ENCODE measurements at regions not wholly inside any gene's neighbourhood (a gene's known extent, or its start where the extent isn't known, plus 50 kb on each side); places are given as distances from the start of the nearest gene placed in this dataset.
"Not testable (repeated sequence)": the region's sequence is repeated elsewhere in the genome, so short reads cannot be mapped to it uniquely, and the experiment has no call there.

DNA sequence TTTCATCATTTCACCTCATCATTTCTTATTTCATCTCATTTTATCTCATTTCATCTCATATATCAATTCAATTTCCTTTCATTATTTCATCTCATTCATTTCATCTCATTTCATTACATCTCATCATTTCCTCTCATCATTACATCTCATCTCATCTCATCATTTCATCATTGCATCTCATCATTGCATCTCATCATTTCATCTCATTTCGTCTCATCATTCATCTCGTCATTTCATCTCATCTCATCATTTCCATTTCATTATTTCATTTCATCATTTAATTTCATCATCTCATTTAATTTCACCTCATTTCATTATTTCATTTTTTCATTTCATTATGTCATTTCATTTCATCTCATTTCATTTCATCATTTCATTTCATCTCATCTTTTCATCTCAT lies 168.5 kb upstream of the FAM72C start:
- not testable (repeated sequence) for DNase-seq (ENCODE audit: low spot score)

DNA sequence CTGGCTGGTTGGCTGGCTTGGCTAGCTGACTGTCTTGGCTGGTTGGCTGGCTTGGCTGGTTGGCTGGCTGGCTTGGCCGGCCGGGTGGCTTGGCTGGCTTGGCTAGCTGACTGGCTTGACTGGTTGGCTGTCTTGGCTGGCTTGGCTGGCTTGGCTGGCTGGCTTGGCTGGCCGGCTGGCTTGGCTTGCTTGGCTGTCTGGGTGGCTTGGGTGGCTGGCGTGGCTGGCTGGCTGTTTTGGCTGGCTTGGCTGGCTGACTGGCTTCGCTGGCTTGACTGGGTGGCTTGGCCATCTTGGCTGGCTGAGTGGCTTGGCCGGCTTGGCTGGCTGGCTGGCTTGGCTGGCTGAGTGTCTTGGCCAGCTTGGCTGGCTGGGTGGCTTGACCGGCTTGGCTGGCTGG lies 133.2 kb upstream of the FAM72C start:
- DNase-seq (ENCODE audit: low spot score) = not testable (repeated sequence)

DNA sequence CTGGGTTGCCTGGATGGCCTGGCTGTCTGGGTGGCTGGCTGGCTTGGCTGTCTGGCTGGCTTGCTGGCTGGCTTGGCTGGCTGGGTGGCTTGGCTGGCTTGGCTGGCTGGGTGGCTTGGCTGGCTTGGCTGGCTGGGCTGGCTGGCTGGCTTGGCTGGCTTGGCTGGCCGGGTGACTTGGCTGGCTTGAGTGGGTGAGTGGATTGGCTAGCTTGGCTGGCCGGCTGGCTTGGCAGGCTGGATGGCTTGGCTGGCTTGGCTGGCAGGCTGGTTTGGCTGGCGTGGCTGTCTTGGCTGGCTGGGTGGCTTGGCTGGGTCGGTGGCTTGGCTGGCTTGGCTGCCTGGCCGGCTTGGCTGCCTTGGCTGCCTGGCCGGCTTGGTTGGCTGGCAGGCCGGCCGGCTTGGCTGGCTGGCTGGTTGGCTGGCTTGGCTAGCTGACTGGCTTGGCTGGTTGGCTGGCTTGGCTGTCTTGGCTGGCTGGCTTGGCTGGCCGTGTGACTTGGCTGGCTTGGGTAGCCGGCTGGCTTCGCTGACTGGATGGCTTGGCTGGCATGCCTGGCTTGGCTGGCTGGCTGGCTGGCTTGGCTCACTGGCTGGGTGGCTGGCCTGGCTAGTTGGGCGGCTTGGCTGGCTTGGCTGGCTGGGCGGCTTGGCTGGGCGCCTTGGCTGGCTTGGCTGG lies 132.4 kb upstream of the FAM72C start:
- peak; percentile 39 for DNase-seq (ENCODE audit: low spot score)

DNA sequence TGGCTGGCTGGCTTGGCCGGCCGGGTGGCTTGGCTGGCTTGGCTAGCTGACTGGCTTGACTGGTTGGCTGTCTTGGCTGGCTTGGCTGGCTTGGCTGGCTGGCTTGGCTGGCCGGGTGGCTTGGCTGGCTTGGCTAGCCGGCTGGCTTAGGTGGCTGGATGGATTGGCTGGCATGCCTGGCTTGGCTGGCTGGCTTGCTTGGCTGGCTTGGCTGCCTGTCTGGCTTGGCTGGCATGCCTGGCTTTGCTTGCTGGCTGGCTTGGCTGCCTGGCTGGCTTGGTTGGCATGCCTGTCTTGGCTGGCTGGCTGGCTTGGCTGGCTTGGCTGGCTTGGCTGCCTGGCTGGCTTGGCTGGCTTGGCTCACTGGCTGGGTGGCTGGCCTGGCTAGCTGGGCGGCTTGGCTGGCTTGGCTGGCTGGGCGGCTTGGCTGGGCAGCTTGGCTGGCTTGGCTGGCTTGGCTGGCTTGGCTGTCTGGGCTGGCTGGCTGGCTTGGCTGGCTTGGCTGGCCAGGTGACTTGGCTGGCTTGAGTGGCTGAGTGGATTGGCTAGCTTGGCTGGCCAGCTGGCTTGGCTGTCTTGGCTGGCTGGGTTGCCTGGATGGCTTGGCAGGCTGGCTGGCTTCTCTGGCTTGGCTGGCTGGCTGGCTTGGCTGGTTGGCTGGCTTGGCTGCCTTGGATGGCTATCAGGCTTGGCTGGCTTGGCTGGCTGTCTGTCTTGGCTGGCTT lies 131.5 kb upstream of the FAM72C start:
- DNase-seq (ENCODE audit: low spot score) = peak; percentile 10

DNA sequence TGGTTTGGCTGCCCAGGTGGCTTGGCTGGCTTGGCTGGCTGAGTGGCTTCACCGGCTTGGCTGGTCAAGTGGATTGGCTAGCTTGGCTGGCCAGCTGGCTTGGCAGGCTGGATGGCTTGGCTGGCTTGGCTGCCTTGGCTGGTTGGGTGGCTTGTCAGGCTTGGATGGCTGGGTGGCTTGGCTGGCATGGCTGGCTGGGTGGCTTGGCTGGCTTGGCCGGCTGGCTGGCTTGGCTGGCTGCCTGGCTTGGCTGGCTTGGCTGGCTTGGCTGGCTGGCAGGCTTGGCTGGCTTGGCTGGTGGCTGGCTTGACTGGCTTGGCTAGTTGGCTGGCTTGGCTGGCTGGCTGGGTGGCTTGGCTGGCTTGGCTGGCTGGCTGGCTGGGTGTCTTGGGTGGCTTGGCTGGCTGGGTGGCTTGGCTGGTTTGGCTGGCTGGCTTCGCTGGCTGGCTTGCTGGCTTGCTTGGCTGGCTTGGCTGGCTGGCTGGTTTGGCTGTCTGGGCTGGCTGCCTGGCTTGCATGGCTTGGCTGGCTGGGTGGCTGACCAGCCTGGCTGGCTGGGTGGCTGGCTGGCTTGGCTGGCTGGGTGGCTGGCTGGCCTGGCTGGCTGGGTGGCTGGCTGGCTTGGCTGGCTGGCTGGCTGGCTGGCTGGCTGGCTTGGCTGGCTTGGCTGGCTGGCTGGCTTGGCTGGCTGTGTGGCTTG lies 130.4 kb upstream of the FAM72C start:
- DNase-seq (ENCODE audit: low spot score) = not testable (repeated sequence)

DNA sequence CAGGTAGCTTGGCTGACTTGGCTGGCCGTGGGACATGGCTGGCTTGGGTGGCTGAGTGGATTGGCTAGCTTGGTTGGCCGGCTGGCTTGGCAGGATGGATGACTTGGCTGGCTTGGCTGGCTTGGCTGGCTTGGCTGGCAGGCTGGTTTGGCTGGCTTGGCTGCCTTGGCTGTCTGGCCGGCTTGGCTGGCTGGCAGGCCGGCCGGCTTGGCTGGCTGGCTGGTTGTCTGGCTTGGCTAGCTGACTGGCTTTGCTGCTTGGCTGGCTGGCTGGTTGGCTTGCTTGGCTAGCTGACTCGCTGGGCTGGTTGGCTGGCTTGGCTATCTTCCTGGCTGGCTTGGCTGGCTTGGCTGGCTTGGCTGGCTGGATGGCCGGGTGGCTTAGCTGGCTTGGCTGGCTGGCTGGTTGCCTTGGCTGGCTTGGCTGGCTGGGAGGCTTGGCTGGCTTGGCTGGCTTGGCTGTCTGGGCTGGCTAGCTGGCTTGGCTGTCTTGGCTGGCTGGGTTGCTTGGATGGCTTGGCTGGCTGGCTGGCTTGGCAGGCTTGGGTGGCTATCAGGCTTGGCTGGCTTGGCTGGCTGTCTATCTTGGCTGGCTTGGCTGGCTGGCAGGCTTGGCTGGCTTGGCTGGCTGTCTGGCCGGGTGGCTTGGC lies 129.7 kb upstream of the FAM72C start:
- no peak for DNase-seq (ENCODE audit: low spot score)

DNA sequence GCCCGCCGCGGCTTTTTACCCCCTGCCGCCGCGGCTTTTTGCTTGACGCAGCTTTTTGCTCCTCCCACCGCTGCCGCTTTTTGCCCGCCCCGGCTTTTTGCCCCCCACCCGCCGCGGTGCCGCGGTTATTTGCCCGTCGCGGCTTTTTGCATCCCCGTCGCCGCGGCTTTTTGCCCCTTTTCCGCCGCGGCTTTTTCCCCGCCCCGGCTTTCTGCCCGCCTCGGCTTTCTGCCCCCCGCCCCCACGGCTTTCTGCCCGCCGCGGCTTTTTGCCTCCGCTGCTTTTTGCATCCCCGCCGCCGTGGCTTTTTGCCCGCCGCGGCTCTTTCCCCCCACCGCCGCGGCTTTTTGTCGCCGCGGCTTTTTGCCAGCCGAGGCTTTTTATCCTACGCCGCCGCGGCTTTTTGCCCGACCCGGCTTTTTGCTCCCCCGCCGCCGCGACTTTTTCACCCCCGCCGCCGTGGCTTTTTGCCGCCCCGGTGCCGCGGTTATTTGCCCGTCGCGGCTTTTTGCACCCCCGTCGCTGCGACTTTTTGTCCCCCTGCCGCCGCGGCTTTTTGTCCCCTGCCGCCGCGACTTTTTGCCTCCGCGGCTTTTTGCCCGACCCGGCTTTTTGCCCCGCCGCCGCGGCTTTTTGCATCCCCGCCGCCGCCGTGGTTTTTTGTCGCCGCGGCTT lies 105.5 kb upstream of the FAM72C start:
- DNase-seq (ENCODE audit: low spot score) = peak; percentile 1

DNA sequence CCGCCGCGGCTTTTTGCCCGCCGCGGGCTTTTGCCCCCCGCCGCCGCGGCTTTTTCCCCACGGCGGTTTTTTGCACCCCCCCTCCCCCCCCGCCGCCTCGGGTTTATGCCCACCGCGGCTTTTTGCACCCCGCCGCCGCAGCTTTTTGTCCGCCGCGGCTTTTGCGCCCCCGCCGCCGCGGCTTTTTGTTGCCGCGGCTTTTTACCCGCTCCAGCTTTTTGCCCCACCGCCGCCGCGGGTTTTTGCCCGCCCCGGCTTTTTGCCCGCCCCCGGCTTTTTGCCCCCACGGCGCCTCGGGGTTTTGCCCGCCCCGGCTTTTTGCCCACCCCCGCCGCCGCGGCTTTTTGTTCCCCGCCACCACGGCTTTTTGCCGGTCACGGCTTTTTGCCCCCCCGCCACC lies 104.9 kb upstream of the FAM72C start:
- DNase-seq (ENCODE audit: low spot score) = not testable (repeated sequence)

DNA sequence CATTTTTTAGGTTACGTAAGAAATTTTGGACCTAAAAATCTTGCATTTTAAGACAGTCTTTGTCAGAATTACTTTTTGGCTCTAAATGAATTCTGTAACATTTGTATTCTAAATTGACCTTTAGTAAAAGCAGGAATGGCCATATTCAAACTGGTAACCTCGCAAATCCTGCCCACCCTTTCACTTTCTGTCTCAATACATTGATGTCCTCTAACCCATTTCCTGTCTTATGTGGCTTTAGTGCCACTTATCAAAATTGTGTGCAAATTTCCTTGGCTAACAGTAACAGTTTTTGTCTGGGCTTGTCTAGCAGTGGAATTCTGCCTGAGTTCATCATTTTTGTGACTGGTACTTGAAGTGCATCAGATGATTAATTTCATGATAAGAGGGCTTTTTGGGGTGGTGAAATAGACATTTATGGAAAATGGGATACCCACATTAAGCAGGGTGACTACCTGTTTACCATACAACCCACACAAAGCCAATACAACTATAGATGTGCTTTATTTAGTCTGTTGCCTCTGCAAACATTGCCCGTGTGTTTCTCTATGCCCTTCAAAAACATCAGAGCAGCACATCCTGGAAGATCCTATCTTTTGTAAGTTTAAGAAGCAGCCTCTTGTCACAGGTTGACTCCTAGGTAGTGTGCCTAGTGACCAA lies 98.7 kb upstream of the FAM72C start:
- DNase-seq (ENCODE audit: low spot score) = not testable (repeated sequence)

DNA sequence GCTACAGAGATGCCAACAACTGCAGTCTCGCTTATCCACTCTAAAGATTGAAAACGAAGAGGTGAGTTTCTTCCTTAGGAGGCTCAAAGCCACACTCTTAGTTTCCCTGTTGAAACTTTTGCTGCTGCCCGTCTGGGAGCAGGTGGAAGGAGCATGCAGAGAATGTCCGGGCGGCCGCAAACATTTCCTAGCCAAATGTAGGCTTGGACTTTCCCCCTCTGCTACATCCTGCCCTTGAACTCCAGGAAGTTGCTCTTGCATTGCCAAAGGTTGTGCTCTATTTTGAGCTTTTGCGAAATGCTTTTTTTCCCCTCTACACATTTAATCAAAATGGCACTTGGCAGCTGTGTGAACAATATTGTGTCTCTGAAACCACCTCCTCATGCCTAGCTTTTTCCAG lies 95.3 kb upstream of the FAM72C start:
- not testable (repeated sequence) for DNase-seq (ENCODE audit: low spot score)

DNA sequence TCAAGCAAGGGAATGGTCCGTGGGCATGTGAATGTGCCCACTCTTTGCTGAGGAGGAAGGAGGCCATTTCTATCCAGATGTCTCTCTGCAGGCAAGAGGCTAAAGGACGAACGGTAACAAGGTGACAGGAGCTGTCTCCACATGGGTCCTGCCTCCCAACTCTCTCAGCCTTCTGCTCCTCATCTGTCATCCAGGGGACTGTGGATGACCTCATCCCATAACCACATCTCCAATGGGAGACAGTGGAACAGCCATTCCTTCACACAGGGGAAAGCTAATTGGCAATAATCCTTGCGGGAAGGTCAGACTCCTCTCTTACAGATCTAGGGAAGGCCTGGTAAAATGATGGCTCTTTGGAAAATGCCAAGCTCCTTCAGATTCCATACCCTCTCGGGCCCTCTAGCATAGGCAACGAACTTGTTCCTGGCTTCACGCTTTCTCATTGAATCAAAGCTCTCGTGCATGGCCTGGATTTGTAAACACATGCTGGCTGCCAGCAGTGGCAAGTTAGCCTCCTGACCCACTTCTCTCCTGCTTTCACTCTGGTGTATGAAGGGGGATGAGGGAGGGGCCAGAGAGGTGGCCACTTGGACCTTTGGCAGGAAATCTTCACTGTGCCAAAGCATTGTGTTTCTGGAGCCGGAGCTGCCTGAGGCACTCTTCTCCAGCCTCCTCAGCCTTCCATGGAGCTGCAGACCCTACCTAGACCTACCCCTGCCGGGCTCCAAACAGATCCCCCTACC lies 94.5 kb upstream of the FAM72C start:
- DNase-seq (ENCODE audit: low spot score) = not testable (repeated sequence)

DNA sequence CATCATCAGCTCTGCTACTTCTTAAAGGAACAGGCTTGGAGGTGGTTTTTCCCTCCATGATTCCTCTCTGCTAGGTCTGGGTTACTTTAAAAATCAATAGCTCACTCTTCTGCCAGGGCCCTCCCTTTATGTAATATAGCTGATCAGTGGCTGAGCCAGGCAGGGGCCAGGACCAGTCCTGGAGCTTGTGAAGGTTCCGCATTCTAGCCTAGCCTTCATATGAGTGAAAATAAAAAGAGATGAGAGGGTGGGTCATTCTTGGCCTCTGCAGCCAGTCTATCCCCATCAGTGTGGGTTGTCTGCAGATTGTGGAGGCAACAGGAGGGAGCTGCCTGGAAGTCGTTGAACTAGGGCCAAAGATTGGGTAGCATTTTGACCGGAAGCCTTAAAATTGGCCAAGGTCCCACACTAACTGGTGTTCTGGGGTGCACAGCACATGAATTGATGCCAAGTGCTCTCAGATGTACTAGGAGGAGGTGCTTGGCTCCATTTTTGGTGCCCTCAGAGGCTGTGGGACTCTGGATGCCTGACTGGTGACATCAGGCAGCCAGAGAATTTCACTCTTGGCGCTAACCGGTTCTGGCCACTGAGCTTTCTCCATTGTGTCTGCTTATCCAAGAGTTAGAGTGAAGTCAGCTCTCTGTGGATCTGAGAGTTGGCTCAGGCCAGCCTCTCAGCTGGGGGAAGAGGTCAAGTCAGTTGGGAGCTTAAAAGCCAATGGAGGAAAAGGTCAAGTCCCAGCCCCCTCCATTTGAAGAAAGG lies 93.7 kb upstream of the FAM72C start:
- not testable (repeated sequence) for DNase-seq (ENCODE audit: low spot score)

DNA sequence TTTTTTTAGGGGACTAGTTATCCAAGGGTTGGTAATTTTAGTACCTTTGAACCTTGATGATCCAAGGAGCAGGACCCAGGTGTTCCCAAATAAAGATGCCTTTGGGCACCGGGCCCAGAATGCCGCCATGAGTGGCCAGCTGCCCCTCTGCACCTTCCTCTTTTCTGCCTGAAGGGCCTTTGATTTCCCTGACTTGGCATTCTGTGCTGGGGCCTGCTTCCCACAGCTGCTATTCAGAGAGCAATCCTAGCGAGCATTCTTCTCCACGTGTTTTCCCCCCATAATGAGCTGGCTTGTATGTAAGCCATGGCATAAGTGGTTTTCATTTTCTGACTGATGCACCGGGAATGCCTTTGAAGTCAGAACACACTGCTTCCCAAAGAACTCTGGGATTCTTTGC lies 77.6 kb upstream of the FAM72C start:
- DNase-seq (ENCODE audit: low spot score) = not testable (repeated sequence)

DNA sequence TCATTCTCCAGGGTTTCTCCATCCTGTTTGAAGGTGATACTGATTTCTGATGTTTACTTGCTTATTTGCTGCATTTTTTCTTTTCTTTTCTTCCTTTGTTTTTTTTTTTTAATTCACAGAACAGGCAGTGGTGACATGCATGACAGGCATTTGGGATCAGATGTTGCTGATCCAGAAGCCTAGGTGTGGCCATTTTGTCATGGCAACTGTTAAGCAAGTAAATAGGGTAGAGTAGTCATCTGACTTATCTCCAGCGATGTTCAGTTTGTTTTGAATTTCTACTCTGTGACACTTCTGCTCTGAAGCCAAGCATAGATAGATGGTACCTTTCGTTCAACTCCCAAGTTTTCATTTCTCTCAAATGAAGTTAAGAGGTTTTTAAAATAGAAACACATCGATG lies 74.9 kb upstream of the FAM72C start:
- not testable (repeated sequence) for DNase-seq (ENCODE audit: low spot score)

DNA sequence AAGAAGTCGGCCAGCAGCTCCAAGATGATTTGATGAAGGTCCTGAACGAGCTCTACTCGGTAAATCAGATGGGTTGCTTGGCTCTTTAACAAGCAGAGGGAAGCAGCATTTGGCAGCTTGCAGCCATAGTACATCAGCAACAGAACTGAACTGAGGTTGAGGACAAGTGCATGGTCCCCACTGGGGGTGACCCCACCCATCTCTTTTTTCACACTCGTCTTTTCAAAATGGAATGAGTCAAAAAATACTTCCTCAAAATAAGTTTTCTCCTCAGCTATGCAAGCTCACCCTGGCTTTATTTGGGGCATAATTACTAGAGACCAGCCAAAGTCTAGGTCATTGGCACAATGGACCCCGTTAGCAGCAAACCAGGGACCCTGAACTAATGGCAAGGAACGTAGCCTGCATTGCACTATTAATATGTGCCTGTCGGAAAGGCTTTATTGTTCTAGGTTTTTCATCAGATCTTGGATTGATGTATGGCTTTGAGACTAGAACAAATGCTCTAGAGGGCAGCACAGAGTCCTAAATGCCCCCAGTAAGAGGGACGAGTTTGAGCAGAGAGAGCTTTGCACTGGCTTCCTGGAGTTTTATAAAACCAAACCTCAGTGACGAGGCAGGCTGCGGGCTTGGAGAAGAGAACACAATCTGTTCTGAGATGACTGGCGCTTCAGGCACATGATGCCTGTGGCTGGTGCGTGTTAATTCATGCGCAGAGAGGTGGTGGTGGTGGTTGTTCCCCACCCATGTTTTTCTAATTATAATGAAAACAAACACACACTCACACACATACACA lies 74.2 kb upstream of the FAM72C start:
- DNase-seq (ENCODE audit: low spot score) = peak; percentile 22

DNA sequence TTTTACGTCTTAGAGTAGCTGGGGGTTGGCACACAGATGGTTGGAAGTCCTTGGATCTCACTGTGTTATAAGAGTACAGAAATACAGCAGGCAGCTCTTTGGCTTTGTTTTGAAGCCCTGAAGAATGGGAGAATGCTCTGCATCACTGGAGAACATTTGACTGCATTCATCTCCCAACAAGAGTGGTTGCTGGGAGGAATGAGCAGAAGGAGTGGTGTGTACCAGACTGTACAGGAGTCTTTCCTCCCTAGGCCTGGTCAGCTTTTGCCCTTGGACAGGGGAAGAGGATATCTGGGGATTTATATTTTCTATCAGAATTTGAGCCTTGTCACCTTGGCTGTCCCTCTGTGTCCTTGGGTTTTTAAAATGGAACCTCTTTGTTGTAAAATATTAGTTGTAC lies 70.5 kb upstream of the FAM72C start:
- DNase-seq (ENCODE audit: low spot score) = not testable (repeated sequence)

DNA sequence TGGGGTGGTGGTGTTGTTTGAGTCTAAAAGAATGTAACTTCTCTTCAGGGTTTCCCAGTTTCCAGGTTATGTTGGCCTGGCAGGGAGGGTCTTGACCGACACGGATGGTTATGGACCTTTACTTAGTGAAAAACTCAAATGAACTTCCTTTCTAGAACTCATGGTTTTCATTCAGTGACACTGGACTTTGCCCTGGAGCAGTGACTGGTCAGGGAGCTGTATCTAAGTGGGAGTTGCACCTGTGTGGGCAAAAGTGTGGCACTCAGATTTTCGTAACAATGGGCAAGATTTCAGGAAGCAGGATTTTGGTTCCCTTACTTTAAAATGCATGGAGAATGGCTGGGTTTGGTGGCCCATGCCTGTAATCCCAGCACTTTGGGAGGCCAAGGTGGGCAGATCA lies 68.5 kb upstream of the FAM72C start:
- not testable (repeated sequence) for DNase-seq (ENCODE audit: low spot score)

DNA sequence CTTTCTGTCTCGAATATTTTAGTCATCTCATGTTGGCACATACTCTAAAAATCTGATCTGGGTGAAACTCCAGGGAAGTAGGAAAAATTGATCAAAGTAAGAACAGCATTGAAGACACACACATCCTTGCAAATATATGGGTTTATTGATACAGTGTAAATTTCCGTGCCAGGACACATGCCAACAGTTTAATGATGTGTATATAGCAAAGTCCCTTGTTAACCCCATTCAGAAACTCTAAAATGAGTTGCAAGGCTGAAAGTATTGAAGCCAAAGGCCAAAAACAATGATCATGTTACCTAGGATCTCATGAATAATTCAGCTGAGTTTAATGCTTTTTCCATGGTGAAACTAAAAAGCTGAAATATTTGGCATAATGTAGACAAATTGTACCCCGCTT lies 62.3 kb upstream of the FAM72C start:
- not testable (repeated sequence) for DNase-seq (ENCODE audit: low spot score)

DNA sequence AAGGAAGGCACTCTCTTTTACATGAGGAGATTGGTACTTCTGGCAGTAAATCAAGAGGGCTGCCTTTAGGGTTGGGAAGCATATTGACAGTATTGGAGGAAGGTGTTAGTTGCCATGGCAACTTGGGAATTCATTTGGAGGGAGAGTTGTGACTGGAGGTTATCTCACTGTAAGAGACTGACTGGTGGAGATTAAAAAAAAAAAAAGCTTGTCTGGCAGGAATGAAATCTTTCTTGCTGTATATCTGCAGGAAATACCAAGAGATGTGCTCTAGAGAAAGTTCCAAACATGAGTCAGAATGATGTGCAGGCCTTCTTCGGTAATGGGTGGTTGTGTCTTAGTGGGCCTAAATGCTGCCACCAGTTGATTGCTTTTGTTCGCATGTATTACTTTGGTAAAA lies 59.8 kb upstream of the FAM72C start:
- not testable (repeated sequence) for DNase-seq (ENCODE audit: low spot score)
